Left lobe of liver (tissue), 2 donors: ENCODE measurements at regions not wholly inside any gene's neighbourhood (a gene's known extent, or its start where the extent isn't known, plus 50 kb on each side); places are given as distances from the start of the nearest gene placed in this dataset.
A peak's percentile ranks its signal among the peaks of the same experiment; 100 is the strongest.
"Not testable (repeated sequence)": the region's sequence is repeated elsewhere in the genome, so short reads cannot be mapped to it uniquely, and the experiment has no call there.

ENCODE experiments used
- ATAC-seq: fragments of 200-7000 bp; cut with Tn5 transposase; one replicate; pipeline ENCODE4 v1.9.1; 2020; ENCODE audit warnings: mild to moderate bottlenecking, moderate library complexity
- DNase-seq: peaks from one replicate; pipeline ENCODE4 v3.0.0-alpha.2; 2020; ENCODE audit warnings: low spot score
- donor health status: DM: no; HTN: no; CAD: no; lungs with moderate emphysema.
- donor health status: DM: no; HTN: yes; CAD: no.

DNA sequence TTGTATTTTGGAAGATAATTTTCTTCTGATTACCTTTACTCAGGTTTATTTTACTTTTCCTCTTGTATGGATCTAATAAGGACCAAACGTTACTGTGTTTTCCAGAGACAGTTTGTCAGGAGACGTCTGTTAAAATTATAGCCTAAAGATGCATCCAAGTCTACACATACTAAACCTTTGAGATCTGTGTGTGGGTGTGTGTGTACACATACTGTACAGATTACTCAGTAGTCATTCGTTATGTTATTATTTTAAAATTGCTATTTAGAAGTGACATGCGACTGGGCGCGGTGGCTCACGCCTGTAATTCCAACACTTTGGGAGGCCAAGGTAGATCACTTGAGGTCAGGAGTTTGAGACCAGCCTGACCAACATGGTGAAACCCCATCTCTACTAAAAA is 51.6 kb upstream of the CNTLN start:
- DNase-seq (no peak), ATAC-seq (no peak)

DNA sequence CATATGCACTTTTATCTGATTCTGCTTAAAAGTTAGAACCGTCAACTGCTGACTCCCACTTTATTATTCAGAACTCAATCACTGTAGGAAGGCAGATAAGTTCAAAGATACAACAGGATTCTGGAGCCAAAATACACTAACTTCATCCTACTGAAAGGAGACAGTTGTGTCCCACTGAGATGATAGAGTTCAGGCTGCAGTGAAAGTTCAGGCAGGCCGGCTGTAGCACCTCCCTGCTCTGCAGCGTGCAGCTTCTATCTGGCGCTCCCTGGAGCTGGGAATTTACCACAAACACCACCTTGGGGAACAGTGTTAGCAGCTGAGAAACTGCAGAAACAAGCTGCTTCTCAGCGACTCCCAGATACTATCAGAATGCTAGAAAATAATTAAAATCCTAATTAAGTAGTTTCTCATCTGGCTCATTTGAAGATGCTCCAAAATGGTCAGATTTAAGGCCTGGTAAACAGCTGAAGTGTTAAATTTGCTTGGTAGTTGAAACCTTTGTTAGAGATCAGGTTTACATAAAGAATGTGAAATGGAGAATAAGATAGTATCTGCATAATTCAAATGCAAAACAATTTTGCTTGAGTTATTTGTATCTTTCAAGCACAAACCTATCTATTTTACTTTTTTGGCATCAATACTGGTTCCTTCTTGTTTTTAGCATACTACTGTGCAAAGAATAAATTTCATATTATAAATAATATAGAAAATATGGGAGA is 52.3 kb upstream of the CNTLN start:
- DNase-seq (no peak), ATAC-seq (no peak)

DNA sequence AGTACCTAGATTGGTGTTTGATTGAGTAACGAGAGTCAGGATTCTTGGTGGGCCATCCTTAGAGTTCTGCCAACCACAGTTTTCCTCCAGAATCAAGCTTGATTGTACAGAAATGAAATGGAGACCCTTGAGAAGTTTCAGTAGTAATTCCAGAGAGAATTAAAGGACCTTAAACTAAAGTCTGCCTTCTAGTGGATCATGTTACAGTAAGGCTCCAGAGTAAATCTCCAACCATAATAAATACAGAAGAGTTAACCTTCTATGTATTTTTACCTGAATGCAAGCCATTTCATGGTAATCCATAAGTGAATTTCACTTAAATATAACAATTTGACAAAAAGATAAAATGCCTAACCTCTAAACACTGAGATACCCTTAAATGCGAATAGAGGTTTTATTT is 53.0 kb upstream of the CNTLN start:
- ATAC-seq, result no peak
- no peak for DNase-seq

DNA sequence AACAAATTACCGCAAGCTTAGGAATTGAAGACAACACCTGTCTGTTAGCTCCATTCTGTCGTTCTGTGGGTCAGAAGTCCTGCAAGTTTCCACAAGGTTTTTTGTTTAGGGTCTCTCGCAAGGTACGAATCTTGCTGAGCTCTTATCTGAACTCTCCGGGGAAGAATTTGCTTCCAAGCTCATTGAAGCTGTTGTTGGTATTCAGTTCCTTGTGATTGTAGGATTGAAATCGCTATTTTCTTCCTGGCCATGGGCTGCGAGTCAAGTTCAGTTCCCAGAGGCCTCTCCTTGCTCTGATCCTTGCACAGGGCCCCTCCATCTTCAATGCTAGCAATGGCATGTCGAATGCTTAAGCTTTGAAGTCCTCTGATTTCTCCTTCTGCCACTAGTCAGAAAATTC is 53.5 kb upstream of the CNTLN start:
- DNase-seq (no peak), ATAC-seq (no peak)

DNA sequence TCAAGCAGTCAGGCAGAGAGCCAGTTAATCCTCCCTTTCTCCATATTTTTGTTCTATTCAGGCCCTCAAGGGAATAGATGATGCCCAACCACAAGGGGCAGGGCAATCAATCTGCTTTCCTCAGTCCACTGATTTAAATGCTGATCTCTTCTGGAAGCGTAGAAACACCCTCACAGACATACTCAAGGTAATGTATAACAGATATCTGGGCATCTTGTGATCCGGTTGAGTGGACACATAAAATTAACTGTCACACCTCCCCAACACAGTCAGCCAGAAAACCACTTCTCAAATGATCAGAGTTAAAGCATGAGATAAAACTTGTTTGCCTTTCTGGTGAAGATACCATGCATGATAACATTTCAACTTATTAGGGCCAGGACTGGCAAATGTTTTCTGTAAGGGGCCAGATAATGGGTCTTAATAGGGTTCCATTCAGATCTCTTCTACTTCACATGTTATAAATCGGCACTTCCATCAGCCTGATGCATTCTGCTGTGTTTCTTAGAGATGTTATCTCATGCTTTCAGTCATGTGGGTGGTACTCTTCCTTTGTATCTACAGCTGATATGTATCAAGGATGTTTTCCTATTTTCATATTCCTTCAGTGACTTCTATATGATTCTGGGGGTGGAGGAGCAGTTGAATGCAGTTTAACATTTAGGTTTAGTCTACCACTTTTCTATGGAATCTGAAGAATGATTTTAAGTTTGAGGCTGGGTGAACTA is 58.9 kb upstream of the CNTLN start:
- no peak for ATAC-seq
- no peak for DNase-seq

DNA sequence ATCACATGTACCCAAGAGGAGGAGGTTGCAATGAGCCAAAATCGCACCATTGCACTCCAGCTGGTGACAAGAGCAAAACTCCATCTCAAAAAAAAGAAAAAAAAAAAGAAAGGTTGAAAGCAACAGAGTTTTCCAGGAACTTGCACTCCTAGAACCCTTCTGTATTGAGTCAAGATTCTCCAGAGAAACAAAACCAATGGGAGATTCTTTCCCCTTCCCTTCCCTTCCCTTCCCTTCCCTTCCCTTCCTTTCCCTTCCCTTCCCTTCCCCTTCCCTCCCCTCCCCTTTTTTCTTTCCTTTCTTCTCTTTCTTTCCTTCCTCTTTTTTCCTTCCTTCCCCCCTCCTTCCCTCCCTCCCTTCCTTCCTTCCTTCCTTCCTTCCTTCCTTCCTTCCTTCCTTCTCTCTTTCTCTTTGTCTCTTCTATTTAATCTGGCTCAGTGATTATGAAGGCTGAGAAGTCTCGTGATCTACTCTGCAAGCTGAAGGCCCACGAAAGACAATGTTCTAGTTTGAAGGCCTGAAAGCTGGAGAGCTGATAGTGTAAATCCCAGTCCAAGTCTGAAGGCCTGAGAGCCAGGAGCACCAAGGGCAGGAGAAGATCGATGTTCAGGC is 59.6 kb upstream of the CNTLN start:
- DNase-seq (no peak), ATAC-seq (no peak)

DNA sequence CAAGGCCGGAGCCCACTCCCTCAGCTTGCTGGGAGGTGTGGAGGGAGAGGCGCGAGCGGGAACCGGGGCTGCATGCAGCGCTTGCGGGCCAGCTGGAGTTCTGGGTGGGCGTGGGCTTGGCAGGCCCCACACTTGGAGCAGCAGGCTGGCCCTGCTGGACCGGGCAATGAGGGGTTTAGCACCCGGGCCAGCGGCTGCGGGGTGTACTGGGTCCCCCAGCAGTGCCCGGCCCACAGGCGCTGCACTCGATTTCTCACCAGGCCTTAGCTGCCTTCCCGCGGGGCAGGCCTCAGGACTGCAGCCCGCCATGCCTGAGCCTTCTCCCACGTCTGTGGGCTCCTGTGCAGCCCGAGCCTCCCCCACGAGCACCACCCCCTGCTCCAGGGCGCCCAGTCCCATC is 62.3 kb upstream of the CNTLN start:
- not testable (repeated sequence) for ATAC-seq, DNase-seq

DNA sequence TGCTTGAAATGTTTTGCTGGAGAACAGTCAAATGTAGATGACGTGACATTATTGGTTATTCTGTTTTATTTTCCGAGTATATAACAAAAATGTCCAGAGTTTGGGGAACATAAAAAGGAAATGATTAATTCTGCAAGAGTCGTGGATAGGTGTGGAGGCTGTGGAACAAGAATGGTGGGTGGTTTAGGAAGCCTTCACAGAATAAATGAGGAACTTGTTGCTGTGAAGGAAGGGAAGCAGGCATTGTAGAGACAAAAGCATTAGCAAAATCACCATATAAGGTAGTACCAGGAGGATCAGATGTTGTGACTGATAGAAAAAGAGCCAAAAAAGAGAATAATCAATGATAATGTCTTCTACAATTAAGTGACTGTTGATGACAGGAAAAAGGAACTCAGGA is 66.2 kb upstream of the CNTLN start:
- DNase-seq (no peak), ATAC-seq (no peak)

DNA sequence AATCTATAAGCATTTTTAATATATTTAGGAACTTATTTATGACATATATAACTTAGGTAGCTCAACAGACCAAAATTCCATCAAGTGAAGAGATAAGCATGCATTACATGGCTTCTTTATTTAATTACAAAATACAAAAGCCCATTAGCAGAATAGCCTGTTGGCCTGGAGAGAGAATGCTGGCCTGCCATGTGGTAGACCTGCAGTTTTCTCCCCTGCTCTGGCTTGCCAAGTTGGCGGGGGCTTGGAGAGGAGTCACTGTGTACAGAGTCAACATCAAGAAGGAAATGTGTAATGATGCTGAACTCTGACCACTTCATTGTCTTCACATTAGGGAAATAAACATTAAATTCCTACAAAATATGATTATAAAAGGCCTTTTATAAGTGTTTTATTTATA is 69.8 kb upstream of the CNTLN start:
- ATAC-seq, result peak; percentile 70
- DNase-seq, result no peak

DNA sequence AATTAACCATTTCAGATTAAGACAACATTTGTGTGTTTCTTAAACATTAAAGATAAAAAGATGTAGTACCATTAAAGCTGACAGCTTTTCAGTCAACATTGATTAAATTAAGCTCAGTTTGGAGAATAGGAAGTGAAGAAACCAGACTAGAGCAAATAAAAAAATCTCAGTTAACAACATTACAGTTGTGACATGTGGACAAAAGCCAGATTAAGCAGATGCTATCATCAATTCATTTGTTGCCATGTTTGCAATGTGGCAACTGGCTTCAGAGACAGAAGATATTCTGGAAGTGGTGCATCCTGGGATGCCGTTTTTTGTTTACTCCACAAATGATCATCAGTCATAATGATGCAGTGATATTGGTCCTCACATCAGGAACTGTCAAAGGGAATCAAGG is 70.3 kb upstream of the CNTLN start:
- no peak for DNase-seq
- no peak for ATAC-seq

DNA sequence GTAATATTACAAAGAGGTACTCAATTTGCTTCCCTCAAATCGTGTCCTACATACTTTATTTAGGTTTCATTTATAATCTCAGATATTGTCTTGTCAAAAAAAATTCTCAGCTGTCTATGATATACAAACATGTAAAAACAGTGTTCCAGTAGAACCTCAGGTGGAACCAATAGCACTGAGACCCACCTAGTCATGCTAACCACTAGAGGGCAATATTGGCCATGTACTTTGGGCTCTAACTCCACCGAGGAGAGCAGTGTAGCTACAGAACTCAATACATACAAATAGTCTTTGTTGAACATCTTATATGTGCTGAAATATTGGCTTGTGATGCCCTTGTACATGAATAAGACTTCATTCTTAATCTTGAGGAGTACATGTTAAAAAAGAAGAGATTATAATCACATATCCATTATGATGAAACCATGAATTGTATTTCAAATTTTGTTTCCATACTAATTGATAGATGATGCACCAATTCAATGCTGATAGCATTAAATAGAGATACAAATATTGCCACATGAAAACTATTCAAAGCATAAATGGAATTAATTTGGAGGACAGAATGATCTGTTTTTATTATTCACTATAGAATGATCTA is 71.2 kb upstream of the CNTLN start:
- ATAC-seq (peak; percentile 98), DNase-seq (no peak)

DNA sequence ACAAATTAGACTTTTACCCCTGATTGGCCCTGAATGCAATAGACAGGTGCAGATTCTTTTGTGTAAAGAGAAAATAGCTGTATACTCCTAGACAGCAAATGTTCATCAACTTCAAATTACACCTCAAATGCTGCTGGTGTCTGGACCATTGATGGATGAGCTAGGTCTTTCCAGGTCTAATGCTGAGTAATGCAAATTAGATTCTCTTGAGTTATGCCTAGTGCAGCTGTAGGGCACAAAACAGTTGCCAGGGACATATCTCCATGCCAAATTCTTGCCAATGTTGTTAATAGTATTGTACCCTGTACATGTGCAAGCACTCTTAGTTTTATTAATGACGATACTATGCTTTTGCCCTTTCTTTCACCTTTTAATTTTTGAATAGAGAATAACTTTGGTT is 72.3 kb upstream of the CNTLN start:
- ATAC-seq (no peak), DNase-seq (no peak)

DNA sequence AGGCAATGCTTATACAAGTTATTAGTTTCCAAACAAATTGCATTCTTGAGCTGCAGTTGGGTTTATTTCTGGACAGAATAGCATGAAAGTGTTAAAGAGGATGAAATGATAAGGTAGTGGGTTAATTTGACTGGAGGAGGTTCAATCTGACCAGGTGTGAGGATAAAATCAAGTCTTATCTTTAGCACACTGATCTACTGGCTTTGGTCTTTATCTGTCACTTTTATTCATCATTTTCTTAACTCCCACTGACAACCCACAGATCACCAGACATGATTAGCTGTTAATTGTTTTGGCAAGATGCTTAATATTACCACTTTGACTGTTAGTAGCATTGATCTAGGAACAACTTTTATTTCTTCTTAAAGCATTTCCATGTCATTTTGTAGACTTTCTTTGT is 74.4 kb upstream of the CNTLN start:
- DNase-seq (no peak), ATAC-seq (no peak)

DNA sequence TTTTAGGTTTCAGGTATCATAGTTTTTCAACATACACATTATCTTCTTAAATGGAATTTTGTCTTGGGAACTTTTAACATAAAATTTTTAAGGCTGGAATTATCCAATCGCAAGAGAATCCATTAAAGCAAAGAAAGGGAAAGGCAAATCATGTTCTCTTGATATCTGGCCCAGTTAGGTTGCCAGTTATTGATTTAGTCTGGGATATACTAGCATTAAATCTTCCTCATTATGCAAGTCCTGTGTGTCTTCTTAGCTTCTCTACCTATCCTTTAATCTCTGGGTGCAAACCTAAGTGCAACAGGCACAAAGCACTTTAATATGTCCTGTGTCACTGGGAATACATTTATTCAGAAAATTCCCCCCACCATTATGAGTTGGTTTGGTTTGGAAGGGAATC is 75.4 kb upstream of the CNTLN start:
- peak; percentile 61 for ATAC-seq

DNA sequence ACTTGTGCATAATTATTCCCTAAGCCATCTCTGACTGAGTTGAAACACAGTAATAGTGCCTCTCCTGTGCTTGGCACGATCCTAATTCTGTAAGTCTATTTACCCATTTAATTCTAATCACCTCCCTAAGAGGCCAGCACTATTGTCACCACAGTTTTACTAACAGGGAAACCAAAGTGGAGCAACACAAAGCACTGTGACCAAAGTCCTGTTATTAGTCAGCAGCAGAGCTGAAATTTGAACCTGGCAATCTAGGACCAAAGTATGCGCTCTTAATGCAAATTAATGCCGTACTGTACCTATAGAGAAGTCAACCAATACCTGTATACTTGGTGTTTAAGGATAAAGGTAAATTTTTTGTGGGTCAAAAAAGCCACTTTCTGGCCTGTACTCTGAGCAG is 77.1 kb upstream of the CNTLN start:
- DNase-seq, result no peak
- peak; percentile 87 for ATAC-seq

More for the DNA sequence above, 75.4 kb upstream of the CNTLN start:
- no peak for DNase-seq

DNA sequence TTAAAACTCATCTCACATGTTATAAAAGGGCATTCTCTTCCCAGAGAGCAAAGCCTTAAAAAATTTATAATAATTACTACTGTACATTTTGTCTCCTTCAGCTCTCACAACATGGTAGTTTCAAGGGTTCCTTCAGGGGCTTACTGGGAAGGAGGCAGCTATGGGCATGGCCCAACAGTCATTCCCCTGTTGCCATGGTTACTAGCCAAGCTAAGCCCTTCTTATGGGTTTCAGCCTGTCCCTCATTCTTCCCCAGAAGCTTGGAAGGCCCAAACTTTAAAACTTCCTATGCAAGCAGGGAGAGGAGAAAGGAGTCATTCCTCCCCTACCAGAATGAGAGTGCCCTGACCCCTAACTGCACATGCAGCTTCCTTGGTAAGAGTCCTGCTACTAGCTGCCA is 82.2 kb upstream of the CNTLN start:
- ATAC-seq, result no peak
- DNase-seq, result no peak

DNA sequence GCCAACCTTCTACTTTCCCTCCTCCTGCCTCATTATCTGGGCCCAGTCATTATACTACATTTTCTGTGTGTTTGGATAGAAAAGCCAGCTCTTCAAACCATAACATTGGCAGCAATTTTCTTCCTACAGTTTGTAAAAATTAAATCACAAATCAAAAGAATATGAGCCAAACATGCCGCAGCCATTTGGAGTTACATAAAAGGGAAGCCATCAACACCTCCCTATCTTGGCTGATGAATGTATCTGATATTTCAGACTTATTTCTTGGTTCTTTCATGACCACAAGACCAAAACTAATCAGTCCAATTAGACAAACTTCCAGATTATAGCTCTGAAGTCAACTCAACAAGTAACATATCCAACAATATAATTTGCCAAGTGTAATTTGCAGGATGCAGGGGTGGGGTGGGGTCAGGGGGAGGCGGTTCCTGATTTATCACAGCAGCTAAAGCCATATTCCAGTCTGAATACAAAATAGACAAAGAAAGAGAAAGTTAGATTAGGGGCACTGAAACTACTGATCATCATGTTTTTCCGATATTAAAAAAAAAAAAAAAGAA is 89.4 kb upstream of the CNTLN start:
- ATAC-seq, result no peak
- no peak for DNase-seq

DNA sequence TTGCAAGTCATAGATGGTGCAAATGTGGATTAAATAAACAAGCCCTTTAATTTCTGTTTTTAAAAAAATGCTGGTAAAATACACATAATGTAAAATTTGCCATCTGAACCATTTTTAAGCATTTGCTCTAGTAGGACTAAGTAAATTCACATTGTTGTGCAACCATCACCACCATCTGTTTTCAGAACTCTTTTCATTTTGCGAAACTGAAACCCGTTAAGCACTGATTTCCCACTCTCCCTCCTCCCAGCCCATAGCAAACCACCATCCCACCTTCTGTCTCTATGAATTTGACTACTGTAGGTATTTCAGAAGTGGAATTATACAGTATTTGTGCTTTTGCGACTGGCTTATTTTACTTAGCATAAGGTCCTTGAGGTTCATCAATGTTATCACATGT is 103.3 kb upstream of the CNTLN start:
- ATAC-seq, result no peak
- no peak for DNase-seq

DNA sequence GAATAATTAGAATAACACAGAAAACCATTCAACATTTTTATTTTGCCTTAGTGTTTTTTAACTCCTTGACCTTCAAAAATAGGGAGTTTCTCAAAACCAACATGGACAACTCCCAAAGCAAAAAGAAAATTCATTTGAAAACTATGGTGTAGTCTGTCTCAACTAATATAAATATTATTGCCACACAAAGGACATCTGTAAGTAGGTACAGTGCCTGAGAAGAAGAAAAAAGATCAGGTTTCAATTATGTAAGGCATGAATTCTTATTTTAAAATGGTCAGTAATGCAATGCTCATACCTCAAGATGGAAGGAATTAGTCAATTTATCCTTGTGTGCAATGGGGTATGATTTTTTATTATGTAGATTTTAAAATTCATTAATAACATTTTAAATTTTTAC is 109.6 kb upstream of the CNTLN start:
- DNase-seq (no peak), ATAC-seq (no peak)

DNA sequence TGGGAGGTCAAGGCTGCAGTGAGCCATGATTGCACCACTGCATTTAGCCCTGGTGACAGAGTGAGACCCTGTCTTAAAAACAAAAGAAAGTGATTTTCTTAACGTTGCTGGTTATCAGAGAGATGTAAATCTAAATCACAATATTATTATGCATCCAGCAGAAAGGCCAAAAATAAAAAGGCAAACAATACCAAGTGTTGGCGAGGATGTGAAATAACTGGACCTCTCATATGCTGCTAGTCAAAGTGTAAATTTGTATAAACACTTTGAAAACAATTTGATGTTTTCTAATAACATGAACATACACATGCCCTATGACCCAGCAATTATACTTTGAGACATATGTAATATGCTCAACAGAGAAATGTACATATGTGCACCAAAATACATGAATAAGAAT is 110.7 kb upstream of the CNTLN start:
- no peak for DNase-seq
- no peak for ATAC-seq

DNA sequence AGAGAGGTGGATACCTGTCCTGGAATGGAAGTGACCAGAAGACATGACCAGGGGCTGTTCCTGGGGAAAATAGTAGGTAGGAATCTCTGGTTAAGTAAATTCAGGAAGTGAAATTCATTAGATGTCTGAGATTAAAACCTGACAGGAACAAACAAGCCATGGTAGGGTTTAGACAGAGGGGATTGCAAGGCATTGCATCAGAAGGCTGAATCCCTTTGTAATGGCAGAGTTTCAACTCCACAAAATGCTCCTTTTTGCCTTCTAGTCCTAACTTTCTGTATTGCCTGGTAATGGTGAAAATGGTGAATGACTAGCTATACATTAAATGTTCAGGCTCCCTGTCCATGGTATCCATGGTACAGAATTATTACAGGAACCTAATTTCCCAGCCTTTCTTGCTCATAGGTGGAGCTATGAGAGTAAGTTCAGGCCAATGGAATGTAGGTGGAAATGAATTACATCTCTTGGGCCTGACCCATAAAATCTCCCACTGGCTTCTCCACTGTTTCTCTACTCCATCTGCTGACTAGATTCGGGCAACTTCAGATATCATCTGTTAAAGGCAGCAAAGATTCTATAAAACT is 113.4 kb upstream of the CNTLN start:
- ATAC-seq, result no peak
- no peak for DNase-seq
